Cardiac muscle cell (in vitro differentiated cells and primary cell): ENCODE measurements at regions not wholly inside any gene's neighbourhood (a gene's known extent, or its start where the extent isn't known, plus 50 kb on each side); places are given as distances from the start of the nearest gene placed in this dataset.
"Not testable (repeated sequence)": the region's sequence is repeated elsewhere in the genome, so short reads cannot be mapped to it uniquely, and the experiment has no call there.

ENCODE experiments used
- DNase-seq, 2 donors: peaks; one replicate each; pipeline versions ENCODE4 v3.0.0 to v3.0.0-alpha.2; 2010 to 2017; ENCODE audit warnings: low read depth in 1 of 2, low spot score in 1 of 2
- H3K27ac ChIP-seq: fragments of 200-600 bp; sonication (generic); 2 replicates; pipeline ENCODE4 v1.5.1; 2016
- H3K27me3 ChIP-seq: fragments of 200-600 bp; sonication (generic); 2 replicates; pipeline ENCODE4 v1.6.0; 2016; ENCODE audit warnings: control low read depth
- H3K36me3 ChIP-seq: fragments of 200-600 bp; sonication (generic); 2 replicates; pipeline ENCODE4 v1.5.1; 2016; ENCODE audit warnings: control low read depth
- H3K4me1 ChIP-seq: fragments of 200-600 bp; sonication (generic); 2 replicates; pipeline ENCODE4 v1.8.1; 2017; ENCODE audit warnings: low read depth, mild to moderate bottlenecking, mixed run types
- H3K4me3 ChIP-seq: fragments of 200-600 bp; sonication (generic); 2 replicates; pipeline ENCODE4 v1.5.1; 2016; ENCODE audit warnings: mild to moderate bottlenecking
- H3K9me3 ChIP-seq: fragments of 200-600 bp; sonication (generic); 2 replicates; pipeline ENCODE4 v1.5.1; 2017; ENCODE audit warnings: low read depth, mild to moderate bottlenecking, control low read depth
- CTCF ChIP-seq: IDR thresholded peaks from 2 replicates; pipeline ENCODE4 v1.5.1; 2012; ENCODE audit warnings: low read depth, mild to moderate bottlenecking, low read length

DNA sequence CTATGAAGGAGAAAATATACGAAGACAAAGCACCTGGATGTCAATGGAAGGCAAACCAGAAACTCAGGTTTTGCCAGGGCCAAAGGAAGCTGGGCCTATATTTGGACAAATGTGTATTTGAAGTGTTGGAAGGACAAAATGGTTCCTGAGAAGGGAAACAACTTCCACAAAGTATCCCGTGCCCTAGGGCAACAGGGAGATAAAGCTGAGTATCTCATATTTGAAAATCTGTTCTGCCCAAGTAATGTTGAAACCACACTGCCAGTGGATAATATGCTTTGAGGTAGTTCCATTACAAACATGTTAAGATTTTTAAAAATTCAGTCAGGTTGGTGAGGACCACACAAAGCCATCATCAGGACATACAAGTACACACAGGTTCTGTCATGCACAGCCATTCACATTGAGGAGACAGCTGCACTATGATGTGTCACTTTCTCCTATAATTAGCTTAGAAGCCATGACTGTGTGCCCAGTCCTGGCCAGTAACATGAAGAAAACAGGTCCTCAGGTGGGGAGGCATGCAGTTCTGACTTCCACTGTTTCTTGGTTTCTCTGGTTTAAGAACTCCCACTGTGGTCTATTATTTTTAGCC is 116.4 kb downstream of the PWWP3B start:
- no peaks in the 10 kb centered on the region for H3K27me3 ChIP-seq
- H3K4me3 ChIP-seq = no peak overlapping the region
- peaks cover 3% of the 10 kb centered on the region for H3K9me3 ChIP-seq
- no peaks in the 10 kb centered on the region for H3K36me3 ChIP-seq
- no peak for TF ChIP-seq CTCF
- DNase-seq = no peak
- H3K4me1 ChIP-seq = no peaks in the 10 kb centered on the region
- no peak overlapping the region for H3K27ac ChIP-seq

- Histone ChIP-seq H3K4me3 (no peak overlapping the region), H3K27me3 (no peaks in the 10 kb centered on the region), H3K4me1 (no peaks in the 10 kb centered on the region), H3K27ac (no peak overlapping the region), H3K9me3 (peaks cover 3% of the 10 kb centered on the region), H3K36me3 (no peaks in the 10 kb centered on the region)
- no peak for TF ChIP-seq CTCF
- DNase-seq = peak in 1 of 2 donors; percentile 72
These were observed 118.0 kb downstream of the PWWP3B start for GRCh38 chrX:106286053-106286650.

DNA sequence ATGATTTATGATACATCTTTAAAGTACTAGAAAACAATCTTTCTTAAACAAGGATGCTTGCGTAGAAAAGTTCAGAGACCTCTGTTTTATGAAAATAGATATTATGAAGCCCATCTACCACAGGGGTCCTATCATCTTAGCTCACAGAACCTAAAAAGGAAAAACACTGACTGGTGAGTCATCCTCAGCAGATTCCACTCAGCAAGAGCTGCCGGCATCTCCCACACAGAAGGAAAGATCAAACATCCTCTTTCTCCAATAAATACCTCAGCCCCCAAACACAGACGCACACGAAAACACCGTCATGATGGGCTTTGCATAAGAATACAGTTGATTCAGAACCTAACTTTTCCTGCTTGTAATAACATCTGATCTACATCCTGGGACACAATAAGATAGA is 122.7 kb downstream of the PWWP3B start:
- not testable (repeated sequence) for H3K36me3 ChIP-seq, H3K27ac ChIP-seq, H3K27me3 ChIP-seq, H3K4me3 ChIP-seq, H3K9me3 ChIP-seq, DNase-seq, H3K4me1 ChIP-seq

- H3K27me3 ChIP-seq, H3K27ac ChIP-seq, H3K9me3 ChIP-seq, DNase-seq, H3K36me3 ChIP-seq, H3K4me1 ChIP-seq, H3K4me3 ChIP-seq: not testable (repeated sequence)
These were observed 123.8 kb downstream of the PWWP3B start for GRCh38 chrX:106291779-106292390.

GRCh38 chrX:106300239-106300638 is 132.1 kb downstream of the PWWP3B start:
- Histone ChIP-seq H3K4me1 (no peaks in the 10 kb centered on the region), H3K9me3 (peaks cover 3% of the 10 kb centered on the region), H3K27ac (no peak overlapping the region), H3K27me3 (no peaks in the 10 kb centered on the region), H3K4me3 (no peak overlapping the region), H3K36me3 (no peaks in the 10 kb centered on the region)
- DNase-seq = no peak
- TF ChIP-seq CTCF = no peak

DNA sequence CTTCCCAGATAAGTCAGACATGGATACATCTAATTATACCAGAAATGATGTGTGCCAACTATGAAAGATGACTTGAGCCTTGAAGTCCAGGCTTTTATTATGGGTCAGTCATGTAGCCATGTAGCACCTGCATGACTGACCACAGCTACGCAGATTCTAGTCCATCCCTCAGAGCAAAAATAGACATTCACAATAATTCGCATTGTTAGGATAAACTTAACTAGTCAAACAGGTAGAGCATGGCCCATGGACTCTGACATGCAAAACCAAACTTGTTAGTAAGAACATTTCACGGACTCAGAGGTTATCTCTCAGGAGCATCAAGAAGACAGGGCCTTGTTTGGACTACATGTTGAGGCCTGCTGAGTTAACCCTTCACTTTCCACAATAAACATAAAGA is 132.6 kb downstream of the PWWP3B start:
- H3K36me3 ChIP-seq = no peaks in the 10 kb centered on the region
- TF ChIP-seq CTCF = no peak
- peaks cover 3% of the 10 kb centered on the region for H3K9me3 ChIP-seq
- no peak for DNase-seq
- no peaks in the 10 kb centered on the region for H3K27me3 ChIP-seq
- no peak overlapping the region for H3K27ac ChIP-seq
- no peak overlapping the region for H3K4me3 ChIP-seq
- no peaks in the 10 kb centered on the region for H3K4me1 ChIP-seq
